ENCODE measurements at regions not wholly inside any gene's neighbourhood (a gene's known extent, or its start where the extent isn't known, plus 50 kb on each side); places are given as distances from the start of the nearest gene placed in this dataset.

- no peak for FAIRE-seq
- H3K23ac ChIP-seq (ENCODE audit: insufficient read length), result no peak overlapping the region
- H3K14ac ChIP-seq (ENCODE audit: insufficient read length), result no peak overlapping the region
- no peak overlapping the region for H2BK12ac ChIP-seq (ENCODE audit: low read depth, low read length)
- H3K27ac ChIP-seq (ENCODE audit: low read depth, low read length), result no peak overlapping the region
- no peaks in the 10 kb centered on the region for H3K79me2 ChIP-seq (ENCODE audit: control insufficient read depth in 1 of 2, insufficient read depth in 2 of 2, low read length in 2 of 2)
- no peak overlapping the region for H3K18ac ChIP-seq (ENCODE audit: extremely low read depth, low read length)
- H3K23me2 ChIP-seq (ENCODE audit: low read depth, low read length), result no peaks in the 10 kb centered on the region
- H3K4me3 ChIP-seq (ENCODE audit: extremely low read depth in 1 of 4, insufficient read depth in 2 of 4, low read depth in 3 of 4, low read length in 4 of 4), result no peak overlapping the region
- no peak overlapping the region for H2BK5ac ChIP-seq (ENCODE audit: low read depth, low read length)
- 94% methylated on average over 6 of the region's 6 CpGs; no CpG with 5 or more reads in 1 of the 2 experiments for whole genome bisulfite sequencing, 2 experiments (ENCODE audit: extremely low coverage in 1 of 2, insufficient coverage in 1 of 2, insufficient read length in 1 of 2, insufficient replicate concordance in 2 of 2, low coverage in 1 of 2, low lambda C conversion rate in 2 of 2, missing lambda C conversion rate in 1 of 2)
- no peaks in the 10 kb centered on the region for H3K9me3 ChIP-seq (ENCODE audit: insufficient read depth in 2 of 2, low read depth in 1 of 2, low read length in 1 of 2)
- POLR2A ChIA-PET (ENCODE audit: partially characterized antibody), result no interaction called here
- H2BK20ac ChIP-seq (ENCODE audit: low read length), result no peak overlapping the region
- H3K4me2 ChIP-seq (ENCODE audit: insufficient read depth in 1 of 2, low read depth in 2 of 2, low read length in 2 of 2), result no peak overlapping the region
- H2BK120ac ChIP-seq (replicated peaks; ENCODE audit: low read depth, low read length), result no peak overlapping the region
- CTCF ChIA-PET (ENCODE audit: partially characterized antibody), result interaction anchor here (0.8 to 1.9 kb wide), 2 partner anchors 15 to 110 kb away, joined by 3 to 5 read pairs; no protein-coding TSS in a partner anchor
- H4K20me1 ChIP-seq (replicated peaks in 1 of 2; ENCODE audit: control insufficient read depth in 1 of 2, insufficient read depth in 2 of 2, low read length in 2 of 2), result no peaks in the 10 kb centered on the region
- H2BK15ac ChIP-seq (ENCODE audit: low read length), result no peak overlapping the region
- no peaks in the 10 kb centered on the region for H3K36me3 ChIP-seq (ENCODE audit: control insufficient read depth in 2 of 4, insufficient read depth in 4 of 4, low read length in 3 of 4)
- no peaks in the 10 kb centered on the region for H3K27me3 ChIP-seq (replicated peaks in 1 of 4; ENCODE audit: control insufficient read depth in 3 of 4, extremely low read depth in 1 of 4, insufficient read depth in 3 of 4, low read length in 3 of 4)
- H4K8ac ChIP-seq (ENCODE audit: extremely low read depth, insufficient read depth, low read length), result no peak overlapping the region
- no peaks in the 10 kb centered on the region for H3K79me1 ChIP-seq (ENCODE audit: low read depth, low read length)
- no peak overlapping the region for H2AK5ac ChIP-seq (ENCODE audit: low read depth, low read length)
- DNase-seq (ENCODE audit: low read depth in 1 of 2, low spot score in 2 of 2), result no peak
- no peak overlapping the region for H3K56ac ChIP-seq (replicated peaks; ENCODE audit: insufficient read length, low read depth, low read length)
- no peak overlapping the region for H2AFZ ChIP-seq (ENCODE audit: low read length)
- H3K4me1 ChIP-seq (replicated peaks in 1 of 4; ENCODE audit: control insufficient read depth in 3 of 4, insufficient read depth in 4 of 4, low read length in 3 of 4), result peaks cover 0 to 4% (median 0%) of the 10 kb centered on the region in 4 experiments; a peak in 1 of 7 replicates
- H4K91ac ChIP-seq (replicated peaks; ENCODE audit: insufficient read length, low read length), result no peak overlapping the region
- H3K4ac ChIP-seq (replicated peaks; ENCODE audit: insufficient read length, low read depth, low read length), result no peak overlapping the region
- no peak overlapping the region for H3K9ac ChIP-seq (replicated peaks in 1 of 4; ENCODE audit: extremely low read depth in 1 of 4, low read depth in 3 of 4, low read length in 3 of 4)
- H4K5ac ChIP-seq (ENCODE audit: insufficient read length, low read depth, low read length), result no peak overlapping the region
- TF ChIP-seq BACH1 (IDR thresholded peaks at IDR 0.05; ENCODE audit: low read length) (no peak), BCL11A (IDR thresholded peaks at IDR 0.05; ENCODE audit: low read depth in 2 of 2, low read length in 2 of 2) (no peak), RNF2 (IDR thresholded peaks at IDR 0.05; ENCODE audit: borderline replicate concordance, low read depth, low read length, missing control alignments, poor library complexity, severe bottlenecking) (no peak), USF2 (IDR thresholded peaks at IDR 0.05; ENCODE audit: low read length) (no peak), SIRT6 (IDR thresholded peaks at IDR 0.05; ENCODE audit: low read length) (no peak), CTBP2 (IDR thresholded peaks at IDR 0.05; ENCODE audit: borderline replicate concordance, insufficient read depth, insufficient read length, low read length) (no peak), EZH2 (IDR thresholded peaks at IDR 0.05; ENCODE audit: low read depth, low read length, severe bottlenecking) (no peak), KDM1A (IDR thresholded peaks at IDR 0.05; ENCODE audit: borderline replicate concordance, low read length) (no peak), FOSL1 (IDR thresholded peaks at IDR 0.05; ENCODE audit: insufficient read depth, low read depth, low read length) (no peak), HDAC2 (IDR thresholded peaks at IDR 0.05; ENCODE audit: borderline replicate concordance in 1 of 2, low read depth in 2 of 2, low read length in 2 of 2) (no peak), TAF7 (optimal IDR thresholded peaks at IDR 0.05; ENCODE audit: borderline replicate concordance, low read depth, low read length) (no peak), SP4 (IDR thresholded peaks at IDR 0.05; ENCODE audit: low read length) (no peak)
Observed at GRCh38 chr4:38560340-38560739, 103.7 kb upstream of the KLF3 start.
